LNCaP clone FGC (cell line): ENCODE measurements at regions not wholly inside any gene's neighbourhood (a gene's known extent, or its start where the extent isn't known, plus 50 kb on each side); places are given as distances from the start of the nearest gene placed in this dataset.
A peak's percentile ranks its signal among the peaks of the same experiment; 100 is the strongest.

Source experiments
- DNase-seq: peaks from one replicate; pipeline ENCODE4 v3.0.0-alpha.2; 2011; ENCODE audit warnings: low read depth
- H3K4me3 ChIP-seq: 2 replicates; pipeline ENCODE4 v1.5.1; 2011; ENCODE audit warnings: mild to moderate bottlenecking, low read depth, low read length, control low read depth
- TF ChIP-seq, protein P1 (sequence below): IDR thresholded peaks from 2 replicates; pipeline ENCODE4 v1.5.1; 2012; ENCODE audit warnings: mild to moderate bottlenecking; ENCODE audit not compliant: control insufficient read depth, insufficient read depth; ENCODE audit errors: extremely low read depth

DNA sequence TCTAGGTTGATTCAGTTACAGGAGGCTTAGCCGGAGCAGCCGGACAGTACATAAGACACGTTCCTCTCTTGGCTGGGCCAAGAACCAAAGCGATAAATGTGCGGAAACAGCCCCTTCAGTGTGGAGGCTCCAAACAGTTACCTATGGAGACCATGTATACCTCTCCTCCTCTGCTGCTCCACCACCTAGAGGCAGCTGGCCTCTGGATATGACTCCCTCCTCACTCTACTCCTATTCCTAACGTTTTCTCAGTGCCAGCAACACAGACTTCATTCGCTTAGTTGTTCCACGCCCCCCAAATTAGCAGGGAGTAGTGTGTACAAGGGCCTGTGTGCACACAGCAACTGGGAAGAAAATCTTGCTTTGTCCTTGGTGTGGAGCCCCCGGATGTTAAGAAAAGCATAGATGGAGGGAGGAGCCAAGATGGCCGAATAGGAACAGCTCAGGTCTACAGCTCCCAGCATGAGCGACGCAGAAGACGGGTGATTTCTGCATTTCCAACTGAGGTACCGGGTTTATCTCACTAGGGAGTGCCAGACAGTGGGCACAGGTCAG, 362.3 kb upstream of the KIRREL3 start:
- DNase-seq = no peak
- TF ChIP-seq, protein P1, sequence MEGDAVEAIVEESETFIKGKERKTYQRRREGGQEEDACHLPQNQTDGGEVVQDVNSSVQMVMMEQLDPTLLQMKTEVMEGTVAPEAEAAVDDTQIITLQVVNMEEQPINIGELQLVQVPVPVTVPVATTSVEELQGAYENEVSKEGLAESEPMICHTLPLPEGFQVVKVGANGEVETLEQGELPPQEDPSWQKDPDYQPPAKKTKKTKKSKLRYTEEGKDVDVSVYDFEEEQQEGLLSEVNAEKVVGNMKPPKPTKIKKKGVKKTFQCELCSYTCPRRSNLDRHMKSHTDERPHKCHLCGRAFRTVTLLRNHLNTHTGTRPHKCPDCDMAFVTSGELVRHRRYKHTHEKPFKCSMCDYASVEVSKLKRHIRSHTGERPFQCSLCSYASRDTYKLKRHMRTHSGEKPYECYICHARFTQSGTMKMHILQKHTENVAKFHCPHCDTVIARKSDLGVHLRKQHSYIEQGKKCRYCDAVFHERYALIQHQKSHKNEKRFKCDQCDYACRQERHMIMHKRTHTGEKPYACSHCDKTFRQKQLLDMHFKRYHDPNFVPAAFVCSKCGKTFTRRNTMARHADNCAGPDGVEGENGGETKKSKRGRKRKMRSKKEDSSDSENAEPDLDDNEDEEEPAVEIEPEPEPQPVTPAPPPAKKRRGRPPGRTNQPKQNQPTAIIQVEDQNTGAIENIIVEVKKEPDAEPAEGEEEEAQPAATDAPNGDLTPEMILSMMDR = no peak
- no peak overlapping the region for H3K4me3 ChIP-seq

DNA sequence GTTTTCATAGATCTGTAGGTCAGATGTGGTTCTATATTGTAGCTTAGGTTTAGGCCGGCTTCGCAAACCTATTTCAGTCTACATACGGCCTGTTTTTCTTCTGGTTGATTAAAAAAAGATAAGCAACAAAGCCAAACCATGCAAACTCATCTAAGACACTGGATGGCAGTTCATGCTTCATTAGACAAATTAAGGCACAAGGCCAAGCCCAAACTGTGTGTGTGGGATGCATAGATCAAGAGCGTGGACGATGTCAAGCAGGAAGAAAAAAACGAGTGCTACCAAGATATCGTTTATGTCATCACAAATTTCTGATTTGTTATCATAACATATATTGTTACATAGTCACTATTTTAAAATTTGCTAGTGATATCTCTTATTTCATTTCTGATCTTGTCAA, 357.6 kb upstream of the KIRREL3 start:
- TF ChIP-seq, protein P1 = no peak
- DNase-seq = no peak
- no peak overlapping the region for H3K4me3 ChIP-seq

DNA sequence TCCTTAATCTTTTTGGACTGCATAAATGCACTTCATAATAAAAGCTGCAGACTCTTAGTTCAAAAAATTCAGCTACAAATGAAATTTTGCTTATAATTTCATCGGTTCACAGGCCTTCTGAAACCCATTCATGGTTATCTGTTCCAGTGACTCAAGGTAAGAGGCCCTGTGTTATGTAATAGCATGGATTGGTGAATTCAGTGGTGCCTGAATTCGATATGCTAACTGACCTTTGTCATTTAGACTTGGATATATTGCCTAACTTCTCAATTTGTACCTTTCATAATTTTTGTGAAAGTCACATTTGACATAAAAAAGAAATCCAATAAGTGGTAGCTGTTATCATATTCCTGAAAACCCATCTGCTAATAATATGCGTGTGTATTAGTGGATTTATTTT, 349.9 kb upstream of the KIRREL3 start:
- TF ChIP-seq, protein P1 = no peak
- no peak overlapping the region for H3K4me3 ChIP-seq
- no peak for DNase-seq

DNA sequence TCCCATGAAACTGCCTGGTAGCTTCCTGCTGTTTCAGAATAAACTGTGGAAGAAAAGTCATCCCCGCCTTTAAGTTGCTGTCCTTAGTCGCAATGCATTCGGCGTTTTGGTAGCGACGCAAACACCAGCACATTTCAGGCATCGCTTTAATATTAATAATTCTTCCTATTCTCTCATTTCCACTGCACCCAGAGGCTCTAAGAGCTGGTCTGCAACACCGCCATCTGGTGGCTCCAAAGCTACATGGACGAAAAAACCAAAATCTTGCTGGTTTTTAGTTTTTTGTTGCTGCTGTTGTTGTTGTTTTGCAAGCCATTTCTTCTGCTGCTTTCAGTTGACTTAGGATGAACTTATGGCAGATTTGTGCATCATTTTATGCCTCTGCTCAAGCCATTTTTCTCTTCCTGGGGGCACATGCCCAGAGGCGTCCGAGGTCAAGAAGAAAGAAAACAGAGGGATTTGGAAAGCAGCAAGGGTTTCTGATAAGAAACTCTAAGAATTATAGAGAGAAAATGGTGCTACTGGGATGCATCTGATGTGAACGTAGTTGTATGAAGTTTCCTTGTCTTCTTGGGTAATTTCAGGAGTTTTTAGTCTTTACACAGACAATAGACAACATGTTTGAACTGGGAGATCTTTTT, 345.4 kb upstream of the KIRREL3 start:
- TF ChIP-seq, protein P1 = peak; percentile 73
- H3K4me3 ChIP-seq = no peak overlapping the region
- no peak for DNase-seq

DNA sequence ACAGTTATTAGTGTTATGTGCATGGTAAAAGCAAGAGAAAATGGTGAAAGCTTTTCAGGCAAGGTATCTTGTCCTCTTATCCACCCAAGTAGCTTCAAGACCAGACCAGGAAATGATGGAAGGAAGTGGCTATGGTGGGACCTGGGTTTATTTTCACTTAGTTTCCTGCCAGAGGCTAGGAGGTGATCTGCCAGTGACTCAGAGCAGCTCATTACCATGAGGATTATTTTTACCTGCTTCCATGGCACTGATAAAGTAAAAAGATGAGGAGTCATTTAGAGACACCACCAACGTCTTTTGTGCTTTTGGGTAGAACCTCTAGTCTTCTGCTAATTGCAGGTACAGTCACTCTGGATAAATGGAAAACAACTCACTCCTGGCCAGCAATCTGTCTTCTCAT, 339.9 kb upstream of the KIRREL3 start:
- DNase-seq = no peak
- TF ChIP-seq, protein P1 = no peak
- H3K4me3 ChIP-seq = no peak overlapping the region

DNA sequence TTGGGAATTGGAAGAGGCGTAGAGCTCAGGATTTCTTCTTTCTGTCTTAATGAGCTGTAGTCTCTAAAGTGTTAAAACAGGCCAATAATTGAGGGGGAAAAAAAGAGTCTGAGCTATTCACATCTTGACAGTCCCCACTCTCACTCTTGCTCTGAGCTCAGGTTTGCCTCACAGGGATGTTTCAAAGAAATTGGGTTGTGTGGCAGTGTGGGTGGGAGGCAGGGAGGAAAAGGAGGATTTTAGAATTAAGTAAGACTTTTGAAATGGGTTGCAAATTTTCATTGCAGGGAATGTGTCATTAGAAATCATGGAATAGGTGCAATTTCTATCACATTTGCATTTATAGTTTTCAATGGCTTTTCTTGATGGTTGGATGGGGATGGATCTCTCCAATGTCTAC, 338.8 kb upstream of the KIRREL3 start:
- TF ChIP-seq, protein P1 = no peak
- H3K4me3 ChIP-seq = no peak overlapping the region
- no peak for DNase-seq
